ENCODE measurements at regions not wholly inside any gene's neighbourhood (a gene's known extent, or its start where the extent isn't known, plus 50 kb on each side); places are given as distances from the start of the nearest gene placed in this dataset.

GRCh38 chr7:149642589-149642988, 130.8 kb downstream of the ZNF467 start:
- no peak for TF ChIP-seq CTCF (IDR thresholded peaks at IDR 0.05; ENCODE audit: borderline replicate concordance, extremely low read depth, low read length, poor library complexity, severe bottlenecking)
- no peak for TF ChIP-seq EZH2 (IDR thresholded peaks at IDR 0.05; ENCODE audit: borderline replicate concordance, low read depth, low read length, severe bottlenecking)

All from DND-41 (cell line).